ENCODE measurements at regions not wholly inside any gene's neighbourhood (a gene's known extent, or its start where the extent isn't known, plus 50 kb on each side); places are given as distances from the start of the nearest gene placed in this dataset.

GRCh38 chr15:97729270-97729669 is 231.2 kb upstream of the ARRDC4 start:
- TF ChIP-seq, protein P1, sequence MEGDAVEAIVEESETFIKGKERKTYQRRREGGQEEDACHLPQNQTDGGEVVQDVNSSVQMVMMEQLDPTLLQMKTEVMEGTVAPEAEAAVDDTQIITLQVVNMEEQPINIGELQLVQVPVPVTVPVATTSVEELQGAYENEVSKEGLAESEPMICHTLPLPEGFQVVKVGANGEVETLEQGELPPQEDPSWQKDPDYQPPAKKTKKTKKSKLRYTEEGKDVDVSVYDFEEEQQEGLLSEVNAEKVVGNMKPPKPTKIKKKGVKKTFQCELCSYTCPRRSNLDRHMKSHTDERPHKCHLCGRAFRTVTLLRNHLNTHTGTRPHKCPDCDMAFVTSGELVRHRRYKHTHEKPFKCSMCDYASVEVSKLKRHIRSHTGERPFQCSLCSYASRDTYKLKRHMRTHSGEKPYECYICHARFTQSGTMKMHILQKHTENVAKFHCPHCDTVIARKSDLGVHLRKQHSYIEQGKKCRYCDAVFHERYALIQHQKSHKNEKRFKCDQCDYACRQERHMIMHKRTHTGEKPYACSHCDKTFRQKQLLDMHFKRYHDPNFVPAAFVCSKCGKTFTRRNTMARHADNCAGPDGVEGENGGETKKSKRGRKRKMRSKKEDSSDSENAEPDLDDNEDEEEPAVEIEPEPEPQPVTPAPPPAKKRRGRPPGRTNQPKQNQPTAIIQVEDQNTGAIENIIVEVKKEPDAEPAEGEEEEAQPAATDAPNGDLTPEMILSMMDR (IDR thresholded peaks at IDR 0.05; ENCODE audit: low read length), result no peak
- TF ChIP-seq EZH2 (optimal IDR thresholded peaks at IDR 0.05; ENCODE audit: low read depth, low read length), result no peak

All from MM.1S (cell line).